Suprapubic skin (tissue), 4 donors: ENCODE measurements at regions not wholly inside any gene's neighbourhood (a gene's known extent, or its start where the extent isn't known, plus 50 kb on each side); places are given as distances from the start of the nearest gene placed in this dataset.

Experiments used
- CTCF ChIP-seq, 2 donors: fragments of 200-600 bp in 1 of 2; fragments of 450-650 bp in 1 of 2; sonication (generic) in 1 of 2; IDR thresholded peaks; one replicate each; pipeline ENCODE4 v1.5.1; 2016 to 2019; ENCODE audit warnings: antibody characterized with exemption in 2 of 2, mild to moderate bottlenecking in 1 of 2, moderate library complexity in 1 of 2
- EP300 ChIP-seq: sonication (generic); formaldehyde crosslinking; IDR thresholded peaks from one replicate; pipeline ENCODE4 v1.6.1; 2017; ENCODE audit warnings: antibody characterized with exemption
- POLR2A ChIP-seq, 2 donors: fragments of 450-650 bp; IDR thresholded peaks; one replicate each; pipeline ENCODE4 v1.6.1; 2017; ENCODE audit warnings: antibody characterized with exemption in 2 of 2, mild to moderate bottlenecking in 2 of 2, moderate library complexity in 2 of 2
- POLR2AphosphoS5 ChIP-seq, 3 donors: sonication (generic); formaldehyde crosslinking; IDR thresholded peaks; one replicate each; pipeline ENCODE4 v1.6.1; 2017; ENCODE audit warnings: antibody characterized with exemption in 3 of 3

- TF ChIP-seq POLR2AphosphoS5 (IDR thresholded peaks at IDR 0.05) (no peak), CTCF (IDR thresholded peaks at IDR 0.05) (no peak), EP300 (no peak), POLR2A (IDR thresholded peaks at IDR 0.05) (no peak)
Observed at GRCh38 chr6:125598422-125598821, 151.0 kb upstream of the HEY2 start.
